HG03045 (cell line): ENCODE measurements at regions not wholly inside any gene's neighbourhood (a gene's known extent, or its start where the extent isn't known, plus 50 kb on each side); places are given as distances from the start of the nearest gene placed in this dataset.

Source experiments
- ATAC-seq: cut with Tn5 transposase; IDR thresholded peaks from one replicate; pipeline ENCODE4 v1.9.1; 2021; ENCODE audit warnings: mild to moderate bottlenecking, moderate library complexity; ENCODE audit not compliant: unreplicated experiment

DNA sequence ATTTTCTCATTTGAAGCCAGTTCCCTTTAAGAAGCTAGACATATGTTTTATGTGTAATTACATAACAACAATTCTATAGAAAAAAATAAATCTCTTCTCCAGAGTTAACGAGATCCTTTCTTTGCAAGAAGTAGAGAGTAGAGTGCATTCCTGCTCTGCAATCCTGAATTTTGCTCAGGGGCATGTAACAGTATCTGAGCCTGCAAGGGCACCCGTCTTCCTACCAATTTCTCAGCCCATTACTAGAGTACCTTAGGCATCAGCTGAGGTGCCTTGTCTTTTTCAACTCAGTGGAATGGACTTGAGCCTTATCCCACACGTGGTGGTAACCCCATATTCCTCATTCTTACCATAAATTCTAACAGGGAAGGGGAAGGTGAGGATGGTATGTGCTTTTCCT is 205.9 kb downstream of the IKZF2 start:
- ATAC-seq: no peak

GRCh38 chr2:212943351-212943750 is 208.1 kb downstream of the IKZF2 start:
- ATAC-seq: no peak

- no peak for ATAC-seq
Observed at GRCh38 chr2:212941361-212941760, 210.1 kb downstream of the IKZF2 start.

DNA sequence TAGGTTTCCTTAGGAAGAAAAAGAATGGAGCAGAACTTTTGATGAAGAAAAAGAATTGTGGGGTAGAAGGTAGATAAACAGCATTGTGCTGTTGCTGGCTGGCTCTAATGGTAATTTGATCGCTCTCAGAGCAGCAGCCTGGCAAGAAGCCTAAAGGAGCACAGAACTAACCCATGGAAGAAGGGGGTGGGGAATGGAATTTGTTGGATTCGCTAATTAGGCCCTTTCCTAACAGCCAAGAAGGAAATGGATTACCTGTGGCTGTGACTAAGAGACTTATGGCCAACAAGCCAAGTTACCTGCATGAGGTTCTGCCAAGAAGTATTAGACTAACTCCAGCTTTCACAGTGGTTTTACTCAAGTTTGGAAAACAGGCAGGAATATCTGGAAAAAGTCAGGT is 210.6 kb downstream of the IKZF2 start:
- no peak for ATAC-seq

DNA sequence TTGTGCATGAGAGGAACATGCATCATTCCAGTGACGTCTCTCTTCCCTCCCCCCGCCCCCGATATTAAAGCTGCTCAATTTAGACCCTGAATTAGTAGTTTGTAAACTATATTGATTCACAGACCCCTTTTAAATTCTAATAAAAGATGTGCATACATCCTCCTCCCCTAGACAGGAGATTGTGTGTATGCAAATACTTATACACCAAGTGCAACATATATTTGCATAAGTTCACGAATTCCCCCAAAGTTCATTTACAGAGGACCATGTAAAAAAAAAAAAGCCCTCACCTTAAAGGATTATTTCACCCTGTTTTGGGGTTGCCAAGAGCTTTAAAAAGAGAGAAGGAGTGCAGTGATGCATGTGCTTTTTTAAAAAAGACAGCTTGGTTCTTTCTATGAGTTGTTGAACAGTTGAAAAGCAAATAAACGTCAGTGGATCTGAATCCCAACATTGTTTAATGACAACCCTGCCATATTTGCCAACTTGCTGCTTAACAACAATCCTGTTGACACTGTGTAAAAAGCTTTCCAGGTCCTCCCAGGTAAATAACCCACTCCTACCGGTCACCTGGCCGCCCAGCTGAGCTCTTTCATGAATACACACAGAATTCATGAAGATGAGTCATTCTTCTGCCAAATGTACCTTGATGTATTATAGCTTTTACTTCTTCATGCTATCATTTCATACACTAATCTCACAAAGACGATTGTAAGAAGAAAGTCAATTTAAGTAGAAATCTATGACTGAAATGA is 211.5 kb downstream of the IKZF2 start:
- no peak for ATAC-seq

DNA sequence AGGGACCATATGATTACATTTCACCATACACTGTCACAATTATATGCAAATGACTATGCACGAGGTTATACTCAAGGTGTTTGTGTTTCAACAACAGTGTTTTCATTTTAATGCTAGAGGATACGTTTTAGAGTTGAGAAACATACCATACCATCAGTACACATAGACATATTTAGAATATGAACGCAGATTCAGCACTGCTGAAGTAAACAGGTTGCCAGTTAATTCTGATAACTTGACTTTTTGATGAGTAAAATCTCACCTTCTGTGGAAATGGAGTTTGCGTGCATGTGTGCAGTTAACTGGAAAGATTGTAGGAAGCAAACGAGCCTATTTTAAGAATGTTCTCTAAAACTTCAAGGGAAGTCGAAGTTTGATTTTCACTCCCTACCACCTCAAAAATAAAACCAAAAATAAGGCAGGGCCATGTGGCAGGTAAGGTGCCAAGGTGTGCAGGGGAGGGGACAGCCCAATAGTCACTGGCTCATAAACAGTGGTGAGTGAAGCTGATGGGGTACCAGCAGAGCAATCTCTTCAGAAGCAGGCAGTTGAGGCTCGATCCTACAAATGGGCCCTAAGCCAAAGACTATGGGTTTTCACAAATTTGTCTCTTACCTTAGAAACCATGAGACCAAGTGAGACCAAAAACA is 213.1 kb downstream of the IKZF2 start:
- ATAC-seq: no peak

DNA sequence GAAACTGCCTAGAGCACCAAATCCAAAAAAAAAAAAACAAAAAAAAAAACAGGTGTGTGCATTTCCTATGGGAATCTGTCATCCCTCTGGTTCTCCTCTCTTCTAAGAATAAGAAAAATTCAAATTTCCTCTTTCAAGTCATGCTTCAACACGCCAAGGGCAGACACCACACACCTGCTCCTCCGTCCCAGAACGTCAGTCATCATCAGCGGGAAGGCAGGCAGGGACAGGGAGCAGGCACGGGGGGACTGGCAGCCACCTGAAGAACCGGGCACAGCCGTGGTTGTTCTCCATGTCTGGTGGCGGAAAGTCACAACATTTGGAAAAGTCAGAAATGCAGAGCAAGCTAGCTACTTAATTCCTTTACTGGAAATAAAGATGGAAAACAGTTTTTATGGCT is 214.8 kb downstream of the IKZF2 start:
- no peak for ATAC-seq

DNA sequence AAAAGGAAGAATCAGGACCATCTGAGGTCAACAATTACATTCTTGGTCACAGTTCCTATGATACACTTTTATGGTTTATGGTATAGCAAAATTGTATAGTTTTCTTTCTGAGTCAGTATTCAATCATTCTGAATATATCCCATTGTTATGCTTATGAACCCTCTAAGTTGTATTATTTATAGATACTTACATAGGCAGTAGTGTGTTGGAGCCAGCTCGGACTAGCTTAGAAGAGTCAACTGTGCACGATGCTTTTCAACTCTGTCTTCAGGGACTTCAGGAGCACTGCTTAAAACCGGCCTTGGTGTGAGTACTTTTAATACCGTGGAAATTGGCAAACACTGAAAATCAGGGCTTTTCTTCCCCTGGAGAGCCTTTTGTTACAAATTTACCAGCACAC is 215.7 kb downstream of the IKZF2 start:
- no peak for ATAC-seq

GRCh38 chr2:212931271-212931670 is 220.1 kb downstream of the IKZF2 start:
- ATAC-seq: no peak

GRCh38 chr2:212930556-212931260 is 220.7 kb downstream of the IKZF2 start:
- ATAC-seq: no peak

GRCh38 chr2:212929971-212930370 is 221.4 kb downstream of the IKZF2 start:
- ATAC-seq: no peak

DNA sequence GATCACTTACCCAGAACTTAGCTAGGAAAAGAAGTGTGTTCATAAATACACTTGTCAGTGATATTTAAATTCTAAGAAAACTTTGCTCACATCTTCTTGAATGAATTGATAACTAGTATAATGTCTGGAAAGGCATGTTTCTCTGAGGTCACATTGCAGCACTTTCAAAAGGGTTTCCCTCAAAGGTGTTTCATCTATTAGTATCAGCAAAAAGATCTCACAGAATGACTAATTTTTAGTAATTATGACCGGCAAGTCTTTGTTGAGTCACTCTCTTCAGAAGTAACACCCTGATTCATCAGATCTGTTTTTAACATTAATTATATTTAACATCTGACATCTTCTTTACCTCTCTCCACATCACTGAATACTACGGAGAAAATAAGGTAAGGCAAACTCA is 222.3 kb downstream of the IKZF2 start:
- no peak for ATAC-seq

DNA sequence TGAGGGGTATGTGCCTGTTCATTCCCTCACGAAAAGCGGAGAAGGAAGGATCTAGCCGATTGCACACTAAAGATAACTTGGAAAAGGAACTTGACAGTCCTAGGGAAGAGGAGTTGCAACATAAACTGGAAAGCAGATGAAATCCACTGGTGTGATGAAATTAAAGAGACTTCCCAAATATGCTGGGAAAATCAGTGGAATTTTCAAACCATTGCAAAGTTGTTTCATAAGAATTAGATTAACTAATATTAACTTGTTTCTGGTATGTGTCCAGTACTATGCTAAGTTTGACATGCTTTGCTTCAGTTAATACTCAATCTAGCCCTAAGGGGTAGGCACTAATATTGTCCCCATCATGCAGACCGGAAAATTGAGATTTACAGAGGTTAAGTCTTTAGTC is 222.7 kb downstream of the IKZF2 start:
- ATAC-seq: no peak

GRCh38 chr2:212926940-212927339 is 224.5 kb downstream of the IKZF2 start:
- no peak for ATAC-seq

DNA sequence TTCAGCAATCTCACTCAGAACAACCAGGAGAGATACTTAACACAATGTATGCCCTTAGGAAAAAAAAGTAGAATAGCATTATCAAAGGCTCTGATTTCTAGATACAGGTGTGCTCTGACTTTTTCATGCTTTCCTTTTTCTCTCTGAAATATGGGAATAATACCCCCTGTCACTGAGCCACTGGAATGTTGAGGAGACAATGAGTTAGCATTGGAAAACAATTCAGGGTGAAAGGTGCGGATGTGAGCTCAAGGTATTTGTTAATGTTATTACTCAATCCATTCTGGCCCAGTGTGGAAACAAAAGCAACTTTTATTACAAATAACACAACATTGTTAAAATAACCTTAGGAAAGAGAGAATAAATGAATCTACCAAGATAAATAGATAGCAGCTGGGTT is 228.0 kb downstream of the IKZF2 start:
- no peak for ATAC-seq

GRCh38 chr2:212922701-212923100 is 228.7 kb downstream of the IKZF2 start:
- no peak for ATAC-seq

DNA sequence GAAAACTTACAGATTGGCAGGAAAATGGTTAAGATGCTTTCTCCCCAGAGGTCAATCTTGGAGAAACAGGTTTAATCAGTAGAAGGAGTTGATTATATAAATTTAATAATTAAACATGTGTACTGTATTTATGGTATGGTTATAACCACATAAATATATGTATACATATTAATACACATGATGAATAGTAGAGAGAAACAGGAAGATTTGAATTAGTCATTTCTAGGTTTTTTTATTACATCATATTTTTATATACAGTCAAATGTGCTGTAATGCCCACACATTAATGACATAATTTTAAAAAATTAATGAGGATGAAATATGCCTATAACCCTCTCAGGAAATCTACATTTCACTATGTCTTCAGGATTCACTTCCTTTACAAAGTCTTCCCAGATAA is 229.7 kb downstream of the IKZF2 start:
- no peak for ATAC-seq

DNA sequence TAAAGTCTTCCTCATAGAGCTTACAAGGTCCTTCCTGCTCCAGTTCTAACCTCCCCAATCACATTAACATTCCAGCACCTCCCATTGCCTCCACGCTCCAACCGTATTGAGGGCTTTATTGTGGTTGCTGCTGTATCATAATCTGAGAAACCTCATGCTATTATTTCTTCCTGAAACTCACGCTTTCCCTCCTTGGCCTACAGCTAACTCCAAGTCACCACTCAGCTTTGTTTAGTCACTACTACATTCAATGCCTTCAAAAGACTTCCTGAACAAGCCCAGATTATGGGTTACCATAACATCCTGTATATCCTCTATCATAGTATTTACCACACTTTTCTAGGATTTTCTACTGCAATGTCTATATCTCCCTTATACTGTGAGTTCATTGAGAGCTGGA is 230.4 kb downstream of the IKZF2 start:
- no peak for ATAC-seq

- ATAC-seq: no peak
Observed at GRCh38 chr2:212919238-212919637, 232.2 kb downstream of the IKZF2 start.

DNA sequence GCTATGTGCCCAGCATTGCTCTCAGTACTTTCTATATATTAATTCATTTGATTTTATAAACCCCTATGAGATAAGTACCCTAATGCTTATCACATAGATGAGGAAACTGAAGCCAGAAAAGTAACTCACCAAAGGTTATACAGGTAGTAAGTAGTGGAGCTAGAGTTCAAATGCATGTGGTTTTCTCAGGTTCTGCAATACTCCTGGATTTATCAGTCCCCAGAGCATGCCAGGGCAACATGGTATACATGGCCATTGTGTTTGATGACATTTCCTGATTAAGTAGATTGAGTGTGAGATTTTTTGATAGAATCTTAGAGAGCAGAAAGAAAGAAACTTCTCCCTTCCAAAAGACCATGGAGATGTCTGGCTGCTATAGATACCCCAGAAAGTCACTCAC is 233.1 kb downstream of the IKZF2 start:
- no peak for ATAC-seq

DNA sequence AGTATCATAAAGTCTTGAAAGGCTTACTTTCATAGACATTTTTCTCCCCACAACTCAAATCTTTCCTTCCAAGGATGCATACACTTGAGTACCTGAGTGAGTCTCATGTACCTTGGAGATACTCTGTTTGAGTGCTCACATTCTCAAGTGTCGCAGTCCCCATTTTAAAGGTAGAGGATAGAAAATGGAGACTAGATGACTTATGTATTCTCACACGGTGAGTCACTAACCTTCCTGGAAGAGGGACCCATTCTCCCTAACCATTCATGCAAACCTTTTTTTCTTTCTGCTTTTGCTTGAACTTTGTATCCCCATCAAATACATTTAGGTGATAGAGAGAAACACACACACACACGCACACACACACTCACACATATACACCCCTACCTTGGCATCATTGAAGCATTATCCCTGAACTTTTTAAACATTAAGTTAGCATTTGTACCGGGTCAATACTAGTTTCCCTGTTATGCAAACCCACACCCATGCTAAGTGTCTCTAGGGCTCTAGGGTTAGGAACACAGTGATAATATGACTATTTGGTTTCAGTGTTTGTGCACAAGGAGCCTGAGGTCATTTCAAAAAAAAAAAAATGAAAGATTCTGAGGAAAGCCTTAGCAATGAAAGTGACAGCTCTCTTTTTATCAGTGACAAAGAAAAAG is 236.2 kb downstream of the IKZF2 start:
- ATAC-seq: peak; percentile 68

DNA sequence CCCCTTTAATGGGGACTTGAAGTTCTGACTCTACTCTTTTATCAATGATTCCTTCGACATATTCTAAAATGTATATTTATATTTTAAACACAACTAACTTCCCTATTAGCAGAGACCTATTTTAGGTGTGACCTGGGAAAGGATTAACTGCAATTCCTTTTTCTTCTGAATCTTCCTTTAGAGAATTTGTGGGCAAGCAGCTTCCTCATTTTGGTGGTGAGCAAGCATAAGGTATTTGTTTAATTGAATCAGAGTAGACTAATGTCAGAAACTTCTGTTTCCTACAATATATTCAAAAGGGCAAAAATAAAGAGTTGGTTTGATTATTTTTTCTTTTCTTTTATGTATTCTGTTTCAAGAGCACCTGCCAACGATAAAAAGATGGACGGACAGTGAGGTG is 237.0 kb downstream of the IKZF2 start:
- no peak for ATAC-seq
